ENCODE measurements at regions not wholly inside any gene's neighbourhood (a gene's known extent, or its start where the extent isn't known, plus 50 kb on each side); places are given as distances from the start of the nearest gene placed in this dataset.

GRCh38 chr1:226491093-226491850 lies 57.3 kb upstream of the STUM start:
- DNase-seq = no peak

GRCh38 chr1:226492426-226493137 lies 56.0 kb upstream of the STUM start:
- no peak for DNase-seq

- no peak for DNase-seq
Observed at GRCh38 chr1:226494092-226494609, 54.4 kb upstream of the STUM start.

GRCh38 chr1:226495716-226496115 lies 52.8 kb upstream of the STUM start:
- no peak for DNase-seq

GRCh38 chr1:226496453-226497015 lies 52.0 kb upstream of the STUM start:
- no peak for DNase-seq

- DNase-seq = no peak
Observed at GRCh38 chr1:226497276-226497833, 51.2 kb upstream of the STUM start.

- no peak for DNase-seq
Observed at GRCh38 chr1:226497991-226498639, 50.4 kb upstream of the STUM start.

- DNase-seq = no peak
Observed at GRCh38 chr1:226498640-226499008, 49.9 kb upstream of the STUM start.

Data from CD4-positive, alpha-beta T cell treated with Interleukin-4 for 4 hours (primary cell).